ENCODE measurements at regions not wholly inside any gene's neighbourhood (a gene's known extent, or its start where the extent isn't known, plus 50 kb on each side); places are given as distances from the start of the nearest gene placed in this dataset.

DNA sequence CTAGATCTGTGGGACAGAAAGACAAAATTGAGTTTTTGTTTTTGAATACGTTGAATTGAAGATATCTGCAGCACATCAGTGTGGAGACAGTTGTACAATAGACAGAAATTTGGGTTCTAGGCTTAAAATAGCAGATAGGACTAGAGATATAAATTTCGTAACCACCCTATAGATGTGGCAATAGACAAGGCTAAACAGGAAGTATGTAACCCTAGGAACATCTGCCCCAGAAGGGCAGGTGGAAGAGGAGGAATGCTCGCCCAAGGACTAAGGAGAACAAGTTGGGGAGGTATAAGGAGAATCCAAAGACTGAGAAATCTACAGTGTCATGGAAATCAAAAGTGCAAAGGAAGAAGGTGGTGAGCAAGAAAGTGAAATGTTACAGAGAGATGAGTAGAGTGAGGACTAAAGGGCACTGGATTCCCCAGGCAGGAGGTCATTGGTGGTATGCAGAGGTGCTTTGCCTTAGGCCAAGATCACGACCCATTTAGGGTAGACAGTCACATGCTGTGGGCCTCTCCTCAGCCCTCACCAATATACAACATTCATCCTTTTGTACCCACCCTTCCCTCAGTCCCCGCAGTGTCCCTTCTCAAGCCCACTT, 109.1 kb upstream of the ELL2 start:
- intact Hi-C loops (cut with DNase I), result no loop called here
- Histone ChIP-seq H3K27me3 (no peaks in the 10 kb centered on the region), H3K4me3 (no peak overlapping the region), H3K4me1 (peaks cover 0 to 16% (median 11%) of the 10 kb centered on the region in 4 donors), H3K36me3 (no peaks in the 10 kb centered on the region), H3K27ac (no peak overlapping the region), H3K9me3 (no peaks in the 10 kb centered on the region)
- 85 to 93% methylated on average over 5 of the region's 5 CpGs for WGBS, 2 donors
- TF ChIP-seq POLR2AphosphoS5 (IDR thresholded peaks at IDR 0.05) (no peak), CTCF (IDR thresholded peaks at IDR 0.05) (no peak), POLR2A (IDR thresholded peaks at IDR 0.05) (no peak), EP300 (IDR thresholded peaks at IDR 0.05) (no peak)
- no peak for DNase-seq

DNA sequence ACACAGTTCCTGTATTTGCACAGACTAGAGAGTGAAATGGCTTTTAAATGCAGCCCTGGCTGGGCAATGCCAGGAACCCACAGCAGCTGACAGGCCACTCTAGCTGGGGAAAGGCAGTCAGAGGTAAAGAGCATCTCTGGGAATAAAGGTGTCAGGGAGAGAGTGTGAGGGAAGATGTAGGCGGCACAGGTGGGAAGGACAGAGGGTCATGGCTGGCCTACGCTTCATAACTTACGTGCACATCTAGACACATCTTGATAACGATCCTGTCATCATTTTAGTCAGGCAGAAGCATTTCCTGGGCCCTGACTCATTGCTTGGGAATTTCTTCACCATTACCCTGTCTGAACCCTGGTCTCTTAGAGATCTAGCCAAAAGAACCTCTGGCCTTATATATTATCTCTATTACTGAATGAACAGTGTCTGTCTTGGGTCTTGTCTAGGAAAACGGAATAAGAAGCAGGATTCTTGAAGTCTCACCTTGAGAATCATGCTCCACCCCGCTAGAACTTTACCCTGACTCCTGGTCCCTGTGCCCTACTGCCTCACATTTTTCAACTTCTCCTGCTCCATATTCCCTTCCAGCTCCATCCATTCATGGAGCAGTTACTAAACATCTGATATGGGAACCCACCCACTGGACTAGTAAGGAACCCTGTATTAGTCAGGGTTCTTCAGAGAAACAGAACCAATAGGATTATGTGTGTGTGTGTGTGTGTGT, 106.4 kb upstream of the ELL2 start:
- TF ChIP-seq EP300 (IDR thresholded peaks at IDR 0.05), result no peak
- Histone ChIP-seq H3K4me1 (peaks cover 0 to 20% (median 11%) of the 10 kb centered on the region in 4 donors), H3K27me3 (no peaks in the 10 kb centered on the region), H3K27ac (no peak overlapping the region), H3K4me3 (no peak overlapping the region), H3K36me3 (no peaks in the 10 kb centered on the region), H3K9me3 (no peaks in the 10 kb centered on the region)
- no peak for DNase-seq
- 75 to 79% methylated on average over 6 of the region's 6 CpGs for WGBS, 2 donors
- intact Hi-C loops (cut with DNase I), result no loop called here

- H3K4me1 ChIP-seq, result peaks cover 0 to 20% (median 11%) of the 10 kb centered on the region in 4 donors
- TF ChIP-seq EP300 (IDR thresholded peaks at IDR 0.05), result no peak
- no peak overlapping the region for H3K4me3 ChIP-seq
- no peaks in the 10 kb centered on the region for H3K36me3 ChIP-seq
- intact Hi-C loops (cut with DNase I), result no loop called here
- no peak for DNase-seq
- WGBS, 2 donors, result 91 to 94% methylated on average over 1 of the region's 1 CpG
- no peaks in the 10 kb centered on the region for H3K27me3 ChIP-seq
- H3K9me3 ChIP-seq, result no peaks in the 10 kb centered on the region
- no peak overlapping the region for H3K27ac ChIP-seq
These were observed 105.6 kb upstream of the ELL2 start for GRCh38 chr5:96067251-96067650.

DNA sequence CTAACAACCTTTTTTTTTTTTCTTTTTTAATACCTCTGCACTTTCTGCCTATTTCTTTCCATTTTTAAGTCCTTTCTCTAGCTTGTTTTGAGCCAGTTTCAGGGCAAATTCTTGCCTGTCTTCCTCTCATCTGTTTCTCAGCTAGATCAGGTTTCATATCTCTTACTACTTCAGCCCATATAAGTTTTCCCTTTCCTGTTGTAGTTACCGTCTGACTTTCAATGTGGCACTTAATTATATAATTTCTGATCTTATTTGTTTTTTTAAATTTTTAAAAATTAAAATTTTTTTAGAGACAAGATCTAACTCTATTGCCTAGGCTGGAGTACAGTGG, 104.7 kb upstream of the ELL2 start:
- Histone ChIP-seq H3K9me3 (no peaks in the 10 kb centered on the region), H3K4me1 (peaks cover 0 to 20% (median 11%) of the 10 kb centered on the region in 4 donors), H3K27me3 (no peaks in the 10 kb centered on the region), H3K36me3 (no peaks in the 10 kb centered on the region), H3K4me3 (no peak overlapping the region), H3K27ac (no peak overlapping the region)
- no peak for TF ChIP-seq POLR2A (IDR thresholded peaks at IDR 0.05)
- no peak for TF ChIP-seq EP300 (IDR thresholded peaks at IDR 0.05)
- TF ChIP-seq POLR2AphosphoS5 (IDR thresholded peaks at IDR 0.05), result no peak
- TF ChIP-seq CTCF (IDR thresholded peaks at IDR 0.05), result no peak
- intact Hi-C loops (cut with DNase I), result no loop called here
- no peak for DNase-seq
- 57 to 63% methylated on average over 1 of the region's 1 CpG for WGBS, 2 donors

GRCh38 chr5:96065685-96066385, 104.2 kb upstream of the ELL2 start:
- Histone ChIP-seq H3K4me3 (no peak overlapping the region), H3K9me3 (peaks cover 0 to 1% (median 0%) of the 10 kb centered on the region in 4 donors), H3K27me3 (no peaks in the 10 kb centered on the region), H3K36me3 (no peaks in the 10 kb centered on the region), H3K27ac (no peak overlapping the region), H3K4me1 (peaks cover 0 to 20% (median 11%) of the 10 kb centered on the region in 4 donors)
- no peak for TF ChIP-seq CTCF (IDR thresholded peaks at IDR 0.05)
- TF ChIP-seq EP300 (IDR thresholded peaks at IDR 0.05), result no peak
- TF ChIP-seq POLR2A (IDR thresholded peaks at IDR 0.05), result no peak
- TF ChIP-seq POLR2AphosphoS5 (IDR thresholded peaks at IDR 0.05), result no peak
- intact Hi-C loops (cut with DNase I), result no loop called here
- no peak for DNase-seq

All from sigmoid colon (tissue), 6 donors.